Fibroblast of lung (primary cell): ENCODE measurements at regions not wholly inside any gene's neighbourhood (a gene's known extent, or its start where the extent isn't known, plus 50 kb on each side); places are given as distances from the start of the nearest gene placed in this dataset.

Experiments
- DNase-seq, 2 donors: peaks; one replicate each; pipeline versions ENCODE4 v3.0.0 to v3.0.0-alpha.2; 2010; ENCODE audit warnings: low read depth in 2 of 2
- H2AFZ ChIP-seq: 2 replicates; pipeline ENCODE4 v1.5.1; 2012; ENCODE audit warnings: low read length, control low read depth, inconsistent platforms
- H3K27ac ChIP-seq: 2 replicates; pipeline ENCODE4 v1.5.1; 2011; ENCODE audit warnings: low read length, control low read depth; ENCODE audit not compliant: insufficient read depth
- H3K27me3 ChIP-seq: 2 replicates; pipeline ENCODE4 v1.5.1; 2011; ENCODE audit warnings: mild to moderate bottlenecking, low read length; ENCODE audit not compliant: control insufficient read depth, insufficient read depth
- H3K36me3 ChIP-seq: 2 replicates; pipeline ENCODE4 v1.5.1; 2011; ENCODE audit warnings: low read length; ENCODE audit not compliant: control insufficient read depth, insufficient read depth
- H3K4me1 ChIP-seq: 2 replicates; pipeline ENCODE4 v1.5.1; 2011; ENCODE audit warnings: low read length; ENCODE audit not compliant: control insufficient read depth, insufficient read depth; ENCODE audit errors: extremely low read depth
- H3K4me2 ChIP-seq: 2 replicates; pipeline ENCODE4 v1.5.1; 2011; ENCODE audit warnings: low read length, control low read depth; ENCODE audit not compliant: insufficient read depth; ENCODE audit errors: extremely low read depth
- H3K4me3 ChIP-seq, 4 experiments: fragments of 200-600 bp in 1 of 4; sonication (generic) in 1 of 4; replicated peaks in 1 of 4; 2 replicates each; pipeline ENCODE4 v1.5.1; 2011 to 2016; ENCODE audit warnings: low read length in 4 of 4, low read depth in 3 of 4, mild to moderate bottlenecking in 3 of 4, control low read depth in 2 of 4, inconsistent platforms in 1 of 4, mixed read lengths in 1 of 4; ENCODE audit not compliant: insufficient read depth in 1 of 4; ENCODE audit errors: control extremely low read depth in 1 of 4
- H3K79me2 ChIP-seq: 2 replicates; pipeline ENCODE4 v1.5.1; 2012; ENCODE audit warnings: mild to moderate bottlenecking, low read length, inconsistent platforms; ENCODE audit not compliant: control insufficient read depth, insufficient read depth
- H3K9ac ChIP-seq: 2 replicates; pipeline ENCODE4 v1.5.1; 2011; ENCODE audit warnings: mild to moderate bottlenecking, low read length, control low read depth; ENCODE audit not compliant: insufficient read depth
- H3K9me3 ChIP-seq: 2 replicates; pipeline ENCODE4 v1.5.1; 2012; ENCODE audit warnings: low read depth, low read length; ENCODE audit not compliant: control insufficient read depth, insufficient read depth
- H4K20me1 ChIP-seq: 2 replicates; pipeline ENCODE4 v1.5.1; 2011; ENCODE audit warnings: low read length; ENCODE audit not compliant: control insufficient read depth, insufficient read depth; ENCODE audit errors: extremely low read depth
- CTCF ChIP-seq, 2 donors: IDR thresholded peaks in 1 of 2; conservative IDR thresholded peaks in 1 of 2; 1 replicate in 1 of 2; 2 replicates in 1 of 2; pipeline ENCODE4 v1.5.1; 2011 to 2012; ENCODE audit warnings: low read length in 2 of 2, control low read depth in 1 of 2, inconsistent platforms in 1 of 2, low read depth in 1 of 2, mild to moderate bottlenecking in 1 of 2
- EZH2 ChIP-seq: IDR thresholded peaks from 2 replicates; pipeline ENCODE4 v1.5.1; 2012; ENCODE audit warnings: low read length, control low read depth, mild to moderate bottlenecking; ENCODE audit errors: missing control alignments

DNA sequence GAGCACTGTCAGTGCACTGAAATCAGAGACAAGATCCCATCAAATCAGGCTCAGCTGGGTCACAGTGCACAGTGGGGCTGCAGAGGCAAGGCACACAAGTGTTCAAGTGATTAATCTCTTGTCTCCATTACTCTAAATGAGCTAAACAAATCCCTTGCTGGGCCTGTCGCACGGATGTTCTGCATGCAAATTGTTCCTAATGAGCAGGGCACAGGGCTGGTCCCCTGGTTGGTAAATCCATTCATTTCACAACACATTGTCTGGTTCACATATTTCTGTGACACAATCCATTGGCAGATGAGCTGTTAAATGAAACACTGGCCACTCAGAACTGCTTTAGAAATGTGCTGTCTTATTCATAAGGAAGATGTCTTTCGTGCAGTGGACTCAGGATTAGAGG is 167.9 kb upstream of the BRINP1 start:
- Histone ChIP-seq H3K27ac (no peak overlapping the region), H3K4me1 (no peaks in the 10 kb centered on the region), H4K20me1 (no peaks in the 10 kb centered on the region), H3K79me2 (no peaks in the 10 kb centered on the region), H3K4me2 (no peak overlapping the region), H3K36me3 (no peaks in the 10 kb centered on the region), H3K4me3 (no peak overlapping the region), H3K9me3 (no peaks in the 10 kb centered on the region), H2AFZ (no peak overlapping the region), H3K27me3 (no peaks in the 10 kb centered on the region), H3K9ac (no peak overlapping the region)
- TF ChIP-seq EZH2 = no peak
- no peak for TF ChIP-seq CTCF (conservative IDR thresholded peaks at IDR 0.05 in 1 of 2, IDR thresholded peaks at IDR 0.05 in 1 of 2; ENCODE audit: low read depth in 1 of 2, low read length in 2 of 2)
- DNase-seq = no peak

DNA sequence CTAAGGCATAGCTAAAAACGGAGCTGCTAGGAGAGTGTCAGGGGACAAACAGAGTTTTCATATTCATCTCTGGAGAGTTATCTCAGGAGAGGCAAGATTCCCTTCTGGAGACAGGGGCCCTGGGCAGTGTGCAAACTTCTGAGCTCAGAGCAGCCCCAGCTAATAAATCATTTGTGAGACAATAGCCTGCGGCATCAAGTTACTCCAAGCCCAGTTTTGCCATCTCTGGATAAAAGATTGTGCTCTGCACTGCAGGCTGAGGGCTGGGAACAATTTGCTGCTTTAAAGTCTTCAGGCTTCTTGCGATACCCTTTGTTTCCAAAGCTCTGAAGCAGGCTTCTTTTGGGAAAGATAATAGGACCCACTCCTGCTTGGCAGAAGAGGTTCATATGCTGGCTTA is 164.3 kb upstream of the BRINP1 start:
- no peak overlapping the region for H3K9ac ChIP-seq
- H3K79me2 ChIP-seq = no peaks in the 10 kb centered on the region
- H3K4me2 ChIP-seq = no peak overlapping the region
- no peaks in the 10 kb centered on the region for H3K27me3 ChIP-seq
- H3K27ac ChIP-seq = no peak overlapping the region
- TF ChIP-seq EZH2 = no peak
- TF ChIP-seq CTCF (conservative IDR thresholded peaks at IDR 0.05 in 1 of 2, IDR thresholded peaks at IDR 0.05 in 1 of 2; ENCODE audit: low read depth in 1 of 2, low read length in 2 of 2) = no peak
- H3K4me1 ChIP-seq = no peaks in the 10 kb centered on the region
- H3K9me3 ChIP-seq = no peaks in the 10 kb centered on the region
- H3K4me3 ChIP-seq = no peak overlapping the region
- H2AFZ ChIP-seq = no peak overlapping the region
- no peak for DNase-seq
- H3K36me3 ChIP-seq = no peaks in the 10 kb centered on the region
- H4K20me1 ChIP-seq = no peaks in the 10 kb centered on the region

- Histone ChIP-seq H3K9me3 (no peaks in the 10 kb centered on the region), H3K4me3 (no peak overlapping the region)
Observed at GRCh38 chr9:119526698-119527097, 157.5 kb upstream of the BRINP1 start.

More at GRCh38 chr9:119526698-119527097, 157.5 kb upstream of the BRINP1 start:
- H3K27me3 ChIP-seq = no peaks in the 10 kb centered on the region
- H3K4me1 ChIP-seq = no peaks in the 10 kb centered on the region
- H3K9ac ChIP-seq = no peak overlapping the region
- no peaks in the 10 kb centered on the region for H4K20me1 ChIP-seq
- no peak overlapping the region for H3K4me2 ChIP-seq
- no peak overlapping the region for H3K27ac ChIP-seq
- TF ChIP-seq CTCF (conservative IDR thresholded peaks at IDR 0.05 in 1 of 2, IDR thresholded peaks at IDR 0.05 in 1 of 2; ENCODE audit: low read depth in 1 of 2, low read length in 2 of 2) = no peak
- no peak for TF ChIP-seq EZH2
- no peaks in the 10 kb centered on the region for H3K36me3 ChIP-seq
- H3K79me2 ChIP-seq = no peaks in the 10 kb centered on the region
- H2AFZ ChIP-seq = no peak overlapping the region
- DNase-seq = no peak
